HCT116 (cell line): ENCODE measurements at regions not wholly inside any gene's neighbourhood (a gene's known extent, or its start where the extent isn't known, plus 50 kb on each side); places are given as distances from the start of the nearest gene placed in this dataset.
A peak's percentile ranks its signal among the peaks of the same experiment; 100 is the strongest.

Experiments used
- ATAC-seq: fragments of 200-7000 bp; cut with Tn5 transposase; 2 replicates; pipeline ENCODE4 v1.9.1; 2020; ENCODE audit warnings: mild to moderate bottlenecking, moderate library complexity
- BruUV-seq: library from RNA; stranded (reverse); fragments of 400-500 nt; replicated peaks from 2 replicates; lab custom pipeline; 2021; lab: Mats Ljungman, UMichigan
- CTCF ChIA-PET: fragments of 300-600 bp; sonication (Branson Sonifier 250); formaldehyde crosslinking; loops from one replicate; lab custom pipeline; 2021; ENCODE audit warnings: antibody characterized with exemption; lab: Charles Lee
- POLR2A ChIA-PET: fragments of 300-600, 350-600 bp; sonication (Branson Sonifier 250); formaldehyde crosslinking; loops from one replicate; lab custom pipeline; 2021; ENCODE audit warnings: antibody characterized with exemption; lab: Charles Lee
- RAD21 ChIA-PET, 2 experiments: fragments of 300-600 bp; sonication (Branson Sonifier 250); formaldehyde crosslinking; loops; one replicate each; lab custom pipeline; 2023; ENCODE audit warnings: low total read pairs in 2 of 2; ENCODE audit not compliant: uncharacterized antibody in 2 of 2, unreplicated experiment in 2 of 2, low non-redundant PET in 1 of 2; lab: Charles Lee
- DNase-seq: peaks from one replicate; pipeline ENCODE4 v3.0.0-alpha.2; 2010; ENCODE audit warnings: low read depth, low spot score
- H2AFZ ChIP-seq: fragments of 200-600 bp; shearing (Covaris generic), sonication (generic); 2 replicates; pipeline ENCODE4 v1.6.1; 2017; ENCODE audit warnings: low read depth, mixed run types, mixed read lengths, antibody characterized with exemption, low read length; ENCODE audit not compliant: poor library complexity, severe bottlenecking
- H3K27ac ChIP-seq: 2 replicates; pipeline ENCODE4 v1.5.1; 2012; ENCODE audit warnings: low read depth, low read length
- H3K27me3 ChIP-seq: fragments of 200-600 bp; sonication (generic); 2 replicates; pipeline ENCODE4 v1.6.1; 2016; ENCODE audit warnings: mixed run types, low read length, mixed read lengths; ENCODE audit not compliant: insufficient read depth
- H3K36me3 ChIP-seq, 2 experiments: fragments of 200-500 bp in 1 of 2; fragments of 200-600 bp in 1 of 2; sonication (Bioruptor generic) in 1 of 2; sonication (generic) in 1 of 2; 2 replicates each; pipeline versions ENCODE4 v1.5.1 to v1.6.1; 2014 to 2016; ENCODE audit warnings: low read length in 2 of 2, inconsistent platforms in 1 of 2, mixed read lengths in 1 of 2, mixed run types in 1 of 2; ENCODE audit not compliant: insufficient read depth in 2 of 2, control insufficient read depth in 1 of 2
- H3K4me1 ChIP-seq, 2 experiments: fragments of 200-600 bp in 1 of 2; sonication (generic) in 1 of 2; 2 replicates each; pipeline versions ENCODE4 v1.5.1 to v1.6.1; 2012 to 2017; ENCODE audit warnings: low read length in 2 of 2, inconsistent platforms in 1 of 2, mild to moderate bottlenecking in 1 of 2, mixed read lengths in 1 of 2, mixed run types in 1 of 2, moderate library complexity in 1 of 2; ENCODE audit not compliant: insufficient read depth in 2 of 2, control insufficient read depth in 1 of 2
- H3K4me2 ChIP-seq: fragments of 200-600 bp; sonication (generic); 2 replicates; pipeline ENCODE4 v1.6.1; 2017; ENCODE audit warnings: mixed run types, low read length, mixed read lengths
- H3K4me3 ChIP-seq, 2 experiments: fragments of 200-600 bp in 1 of 2; sonication (generic) in 1 of 2; replicated peaks in 1 of 2; 2 replicates each; pipeline ENCODE4 v1.5.1; 2011 to 2016; ENCODE audit warnings: low read length in 2 of 2, control low read depth in 1 of 2, low read depth in 1 of 2, mild to moderate bottlenecking in 1 of 2, mixed read lengths in 1 of 2, mixed run types in 1 of 2
- H3K79me2 ChIP-seq: fragments of 200-600 bp; sonication (generic); 2 replicates; pipeline ENCODE4 v1.6.1; 2017; ENCODE audit warnings: mild to moderate bottlenecking, mixed run types, low read length, moderate library complexity, mixed read lengths; ENCODE audit not compliant: insufficient read depth
- H3K9ac ChIP-seq: fragments of 200-600 bp; sonication (generic); 2 replicates; pipeline ENCODE4 v1.6.1; 2016; ENCODE audit warnings: low read length, mixed read lengths
- H3K9me2 ChIP-seq: fragments of 200-600 bp; sonication (generic), shearing (Covaris generic); 2 replicates; pipeline ENCODE4 v1.6.1; 2017; ENCODE audit warnings: mixed run types, mild to moderate bottlenecking, moderate library complexity; ENCODE audit not compliant: insufficient read depth
- H3K9me3 ChIP-seq, 2 experiments: fragments of 200-500 bp in 1 of 2; fragments of 200-600 bp in 1 of 2; sonication (Bioruptor generic) in 1 of 2; sonication (generic) in 1 of 2; 2 replicates each; pipeline ENCODE4 v1.6.1; 2014 to 2017; ENCODE audit warnings: low read length in 2 of 2, mixed read lengths in 2 of 2, inconsistent platforms in 1 of 2, low read depth in 1 of 2, mild to moderate bottlenecking in 1 of 2, mixed run types in 1 of 2, moderate library complexity in 1 of 2; ENCODE audit not compliant: control insufficient read depth in 1 of 2, insufficient read depth in 1 of 2
- H4K20me1 ChIP-seq: fragments of 200-600 bp; sonication (generic), shearing (Covaris generic); 2 replicates; pipeline ENCODE4 v1.6.1; 2017; ENCODE audit warnings: mixed run types, mild to moderate bottlenecking, moderate library complexity; ENCODE audit not compliant: insufficient read depth
- CBX3 ChIP-seq: IDR thresholded peaks from 2 replicates; pipeline ENCODE4 v1.6.1; 2012; ENCODE audit warnings: low read depth
- CEBPB ChIP-seq: IDR thresholded peaks from 2 replicates; pipeline ENCODE4 v1.6.1; 2012; ENCODE audit warnings: low read depth
- CTCF ChIP-seq, 3 experiments: fragments of 200-600 bp in 1 of 3; sonication (generic) in 1 of 3; IDR thresholded peaks in 2 of 3; conservative IDR thresholded peaks in 1 of 3; 2 replicates each; pipeline ENCODE4 v1.5.1; 2012 to 2017; ENCODE audit warnings: low read depth in 2 of 3, low read length in 2 of 3, antibody characterized with exemption in 1 of 3, borderline replicate concordance in 1 of 3, control low read depth in 1 of 3, mild to moderate bottlenecking in 1 of 3, mixed read lengths in 1 of 3, mixed run types in 1 of 3, moderate library complexity in 1 of 3; ENCODE audit not compliant: insufficient read depth in 1 of 3
- EZH2 ChIP-seq: fragments of 200-600 bp; sonication (generic); IDR thresholded peaks from 2 replicates; pipeline ENCODE4 v1.6.1; 2017; ENCODE audit warnings: antibody characterized with exemption, mixed run types
- FOSL1 ChIP-seq: IDR thresholded peaks from 2 replicates; pipeline ENCODE4 v1.6.1; 2012; ENCODE audit warnings: low read depth
- JUND ChIP-seq: IDR thresholded peaks from 2 replicates; pipeline ENCODE4 v1.6.1; 2012
- POLR2A ChIP-seq: IDR thresholded peaks from 2 replicates; pipeline ENCODE4 v1.7.0; 2011; ENCODE audit warnings: borderline replicate concordance; ENCODE audit not compliant: insufficient read depth, insufficient read length; ENCODE audit errors: extremely low read depth
- POLR2AphosphoS5 ChIP-seq: IDR thresholded peaks from 2 replicates; pipeline ENCODE4 v1.6.1; 2011; ENCODE audit warnings: mild to moderate bottlenecking, low read depth, low read length, moderate library complexity
- RAD21 ChIP-seq: IDR thresholded peaks from 2 replicates; pipeline ENCODE4 v1.6.1; 2012; ENCODE audit warnings: low read depth, mild to moderate bottlenecking
- SIN3A ChIP-seq: IDR thresholded peaks from 2 replicates; pipeline ENCODE4 v1.6.1; 2012; ENCODE audit warnings: low read depth
- SP1 ChIP-seq: IDR thresholded peaks from 2 replicates; pipeline ENCODE4 v1.6.1; 2012; ENCODE audit warnings: low read depth
- YY1 ChIP-seq: IDR thresholded peaks from 2 replicates; pipeline ENCODE4 v1.6.1; 2011; ENCODE audit warnings: low read length, low read depth, moderate library complexity, mild to moderate bottlenecking; ENCODE audit not compliant: insufficient replicate concordance; ENCODE audit errors: extremely low read depth
- ZBTB33 ChIP-seq: IDR thresholded peaks from 2 replicates; pipeline ENCODE4 v1.6.1; 2011; ENCODE audit warnings: mild to moderate bottlenecking, low read length, moderate library complexity; ENCODE audit not compliant: insufficient replicate concordance; ENCODE audit errors: extremely low read depth
- ZFX ChIP-seq: fragments of 450-650 bp; IDR thresholded peaks from 2 replicates; pipeline ENCODE4 v1.6.1; 2017
- ZNF274 ChIP-seq: fragments of 200-500 bp; sonication (Bioruptor generic); IDR thresholded peaks from 2 replicates; pipeline ENCODE4 v1.6.1; 2014; ENCODE audit warnings: mild to moderate bottlenecking, low read depth, low read length, inconsistent platforms
- intact Hi-C: fragments of 100-400 bp; cut with micrococcal nuclease; formaldehyde crosslinking; loops from 2 replicates; pipeline ENCODE4 v1.10.0; 2022
- TF ChIP-seq, protein P1 (sequence below): IDR thresholded peaks from 2 replicates; pipeline ENCODE4 v1.6.1; 2012

DNA sequence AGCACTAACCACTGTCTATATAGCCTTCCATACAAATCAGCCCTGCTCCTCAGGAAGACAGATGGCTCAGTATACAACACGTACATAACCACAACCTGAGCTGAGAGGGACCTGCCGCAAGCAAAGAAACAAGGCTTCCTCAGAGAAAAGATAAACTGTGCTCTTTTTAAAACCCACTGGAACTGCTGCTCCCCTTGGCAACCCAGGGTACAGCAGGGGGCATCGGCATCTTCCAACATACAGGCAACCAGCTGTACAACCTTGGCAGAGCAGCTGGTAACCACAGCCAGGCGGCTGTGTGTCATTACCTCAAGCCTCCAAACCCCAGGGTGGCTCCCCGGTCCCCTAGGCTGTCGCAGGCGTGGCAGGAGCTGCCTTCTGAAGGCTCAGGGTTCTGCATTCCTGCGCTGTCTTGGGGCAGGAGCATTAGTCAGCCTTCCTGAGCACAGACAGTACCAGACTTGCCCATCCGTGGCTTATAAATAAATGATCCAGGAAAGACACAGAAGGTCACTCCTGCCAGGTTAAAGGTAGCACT lies 249.5 kb downstream of the ADGRG6 start:
- TF ChIP-seq SP1, result 0 out of 2 replicates have a peak, but pooled peaks have one; percentile 34
- TF ChIP-seq, protein P1, sequence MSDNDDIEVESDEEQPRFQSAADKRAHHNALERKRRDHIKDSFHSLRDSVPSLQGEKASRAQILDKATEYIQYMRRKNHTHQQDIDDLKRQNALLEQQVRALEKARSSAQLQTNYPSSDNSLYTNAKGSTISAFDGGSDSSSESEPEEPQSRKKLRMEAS, result 0 out of 2 replicates have a peak, but pooled peaks have one; percentile 41
- no peak for TF ChIP-seq POLR2A
- no peak for TF ChIP-seq ZFX
- no peak for TF ChIP-seq CEBPB
- no peak for TF ChIP-seq EZH2
- no peak for TF ChIP-seq RAD21
- 0 out of 2 replicates have a peak, but pooled peaks have one; percentile 40 for TF ChIP-seq CBX3
- 0 out of 2 replicates have a peak, but pooled peaks have one; percentile 30 for TF ChIP-seq POLR2AphosphoS5
- no peak for TF ChIP-seq ZNF274
- TF ChIP-seq JUND, result 0 out of 2 replicates have a peak, but pooled peaks have one; percentile 18
- no peak for TF ChIP-seq YY1
- TF ChIP-seq SIN3A, result peak; percentile 52; the same call in 1 of the 2 replicates
- no peak for TF ChIP-seq FOSL1
- peak in 1 of 3 experiments; percentile 34; a peak in 1 of 6 replicates for TF ChIP-seq CTCF (IDR thresholded peaks at IDR 0.05 in 2 of 3, conservative IDR thresholded peaks at IDR 0.05 in 1 of 3; ENCODE audit: borderline replicate concordance in 1 of 3, insufficient read depth in 1 of 3, low read depth in 2 of 3, low read length in 2 of 3)
- no peak for TF ChIP-seq ZBTB33
- Histone ChIP-seq H3K9me2 (no peaks in the 10 kb centered on the region), H2AFZ (peak overlapping the region; percentile 49), H3K27me3 (no peaks in the 10 kb centered on the region), H4K20me1 (no peaks in the 10 kb centered on the region), H3K27ac (no peak overlapping the region), H3K9ac (no peak overlapping the region), H3K4me1 (peaks cover 7 to 13% of the 10 kb centered on the region in 2 experiments; a peak in 3 of 4 replicates), H3K4me3 (peak overlapping the region in 1 of 2 experiments; percentile 23; a peak in 2 of 4 replicates), H3K9me3 (no peaks in the 10 kb centered on the region), H3K4me2 (peak overlapping the region; percentile 64), H3K36me3 (no peaks in the 10 kb centered on the region), H3K79me2 (no peaks in the 10 kb centered on the region)
- BruUV-seq, result no TSS peak
- intact Hi-C loops, result no loop called here
- DNase-seq, result peak; percentile 37
- CTCF ChIA-PET, result interaction anchor here (0.9 to 1.9 kb wide), 4 partner anchors 11 to 76 kb away, joined by 4 to 6 read pairs (median 5); no protein-coding TSS in a partner anchor
- RAD21 ChIA-PET, result interaction anchor here in 1 of 2 experiments (1.0 kb wide), 1 partner anchor 77 kb away, joined by 4 read pairs; no protein-coding TSS in a partner anchor
- peak; percentile 98 for ATAC-seq
- POLR2A ChIA-PET, result no interaction called here
